ENCODE measurements at regions not wholly inside any gene's neighbourhood (a gene's known extent, or its start where the extent isn't known, plus 50 kb on each side); places are given as distances from the start of the nearest gene placed in this dataset.

- TF ChIP-seq CTCF (IDR thresholded peaks at IDR 0.05) (no peak), POLR2A (IDR thresholded peaks at IDR 0.05) (no peak)
These were observed 227.7 kb downstream of the NOVA1 start for GRCh38 chr14:26370115-26370514.
